CD4-positive, CD25-positive, alpha-beta regulatory T cell (primary cell): ENCODE measurements at regions not wholly inside any gene's neighbourhood (a gene's known extent, or its start where the extent isn't known, plus 50 kb on each side); places are given as distances from the start of the nearest gene placed in this dataset.
A peak's percentile ranks its signal among the peaks of the same experiment; 100 is the strongest.

Source experiments
- ATAC-seq, 2 donors: fragments of 150-1000 bp; cut with Tn5 transposase; one replicate each; pipeline ENCODE4 v1.10.0; 2021; ENCODE audit warnings: low read depth in 2 of 2, moderate number of reproducible peaks in 2 of 2, moderate library complexity in 1 of 2
- DNase-seq, 3 donors: peaks; one replicate each; pipeline versions ENCODE4 v3.0.0 to v3.0.0-alpha.2; 2012 to 2022; ENCODE audit warnings: mixed read lengths in 1 of 3
- H3K27ac ChIP-seq: one replicate; pipeline ENCODE4 v1.7.0; 2013; ENCODE audit warnings: mild to moderate bottlenecking, low read length; ENCODE audit not compliant: insufficient read depth, poor library complexity, severe bottlenecking
- H3K27me3 ChIP-seq: one replicate; pipeline ENCODE4 v1.7.0; 2013; ENCODE audit warnings: low read length; ENCODE audit not compliant: control insufficient read depth, insufficient read depth
- H3K36me3 ChIP-seq: one replicate; pipeline ENCODE4 v1.7.0; 2013; ENCODE audit warnings: mild to moderate bottlenecking, low read length, moderate library complexity; ENCODE audit not compliant: control insufficient read depth, insufficient read depth
- H3K4me1 ChIP-seq: 2 replicates; pipeline ENCODE4 v1.7.0; 2013; ENCODE audit warnings: mild to moderate bottlenecking, low read length; ENCODE audit not compliant: insufficient read depth, control insufficient read depth, poor library complexity, severe bottlenecking
- H3K4me3 ChIP-seq: one replicate; pipeline ENCODE4 v1.7.0; 2013; ENCODE audit warnings: low read depth, mild to moderate bottlenecking, low read length, moderate library complexity
- H3K9me3 ChIP-seq, 2 experiments: 1 replicate in 1 of 2; 2 replicates in 1 of 2; pipeline ENCODE4 v1.7.0; 2013; ENCODE audit warnings: low read length in 2 of 2, mild to moderate bottlenecking in 1 of 2, moderate library complexity in 1 of 2; ENCODE audit not compliant: control insufficient read depth in 2 of 2
- H3K27ac Mint-ChIP-seq, 3 donors: one replicate each; pipeline ENCODE4 v1.8.0; 2020 to 2022; ENCODE audit warnings: mild to moderate bottlenecking in 3 of 3, mixed read lengths in 3 of 3, moderate library complexity in 2 of 3
- H3K27me3 Mint-ChIP-seq: one replicate; pipeline ENCODE4 v1.8.0; 2022; ENCODE audit warnings: mild to moderate bottlenecking, mixed read lengths
- H3K36me3 Mint-ChIP-seq: one replicate; pipeline ENCODE4 v1.8.0; 2020; ENCODE audit warnings: mixed read lengths
- H3K4me1 Mint-ChIP-seq, 4 donors: one replicate each; pipeline ENCODE4 v1.8.0; 2020 to 2022; ENCODE audit warnings: mixed read lengths in 4 of 4, mild to moderate bottlenecking in 1 of 4
- H3K4me3 Mint-ChIP-seq, 4 donors: one replicate each; pipeline ENCODE4 v1.8.0; 2020 to 2022; ENCODE audit warnings: mild to moderate bottlenecking in 4 of 4, mixed read lengths in 4 of 4, moderate library complexity in 3 of 4
- H3K9me3 Mint-ChIP-seq, 7 donors: one replicate each; pipeline ENCODE4 v1.8.0; 2020 to 2022; ENCODE audit warnings: mixed read lengths in 7 of 7, mild to moderate bottlenecking in 3 of 7, moderate library complexity in 2 of 7

- Mint-ChIP-seq H3K27me3 (peaks cover 10% of the 10 kb centered on the region), H3K4me3 (no peak overlapping the region), H3K36me3 (no peaks in the 10 kb centered on the region), H3K4me1 (peaks cover 0 to 2% (median 0%) of the 10 kb centered on the region in 4 donors), H3K9me3 (peaks cover 0 to 3% (median 0%) of the 10 kb centered on the region in 7 donors), H3K27ac (no peak overlapping the region)
- Histone ChIP-seq H3K4me1 (no peaks in the 10 kb centered on the region), H3K27ac (no peak overlapping the region), H3K27me3 (no peaks in the 10 kb centered on the region), H3K36me3 (no peaks in the 10 kb centered on the region), H3K4me3 (no peak overlapping the region), H3K9me3 (no peaks in the 10 kb centered on the region)
- ATAC-seq = no peak
- DNase-seq = no peak
These were observed 70.3 kb upstream of the MBIP start for GRCh38 chr14:36390718-36391117.

GRCh38 chr14:36383767-36384431 lies 63.5 kb upstream of the MBIP start:
- Mint-ChIP-seq H3K4me3 (no peak overlapping the region), H3K9me3 (peaks cover 0 to 1% (median 0%) of the 10 kb centered on the region in 7 donors), H3K27ac (no peak overlapping the region), H3K4me1 (no peaks in the 10 kb centered on the region), H3K27me3 (peaks cover 10% of the 10 kb centered on the region), H3K36me3 (no peaks in the 10 kb centered on the region)
- Histone ChIP-seq H3K4me1 (no peaks in the 10 kb centered on the region), H3K9me3 (no peaks in the 10 kb centered on the region), H3K36me3 (no peaks in the 10 kb centered on the region), H3K4me3 (no peak overlapping the region), H3K27me3 (no peaks in the 10 kb centered on the region), H3K27ac (no peak overlapping the region)
- DNase-seq (no peak), ATAC-seq (no peak)

- Histone ChIP-seq H3K4me1 (no peaks in the 10 kb centered on the region), H3K27ac (no peak overlapping the region), H3K27me3 (no peaks in the 10 kb centered on the region), H3K9me3 (no peaks in the 10 kb centered on the region), H3K36me3 (no peaks in the 10 kb centered on the region), H3K4me3 (no peak overlapping the region)
- Mint-ChIP-seq H3K9me3 (peaks cover 0 to 2% (median 0%) of the 10 kb centered on the region in 7 donors), H3K27me3 (peaks cover 6% of the 10 kb centered on the region), H3K36me3 (no peaks in the 10 kb centered on the region), H3K27ac (no peak overlapping the region), H3K4me3 (no peak overlapping the region), H3K4me1 (no peaks in the 10 kb centered on the region)
- peak; percentile 69 to 75 for ATAC-seq
- peak; percentile 43 to 79 (median 57) for DNase-seq
These were observed 53.7 kb upstream of the MBIP start for GRCh38 chr14:36373982-36374673.
